ENCODE measurements at regions not wholly inside any gene's neighbourhood (a gene's known extent, or its start where the extent isn't known, plus 50 kb on each side); places are given as distances from the start of the nearest gene placed in this dataset.
A peak's percentile ranks its signal among the peaks of the same experiment; 100 is the strongest.

GRCh38 chr4:151459375-151459774 is 50.4 kb downstream of the FHIP1A start:
- Histone ChIP-seq H3K27me3 (ENCODE audit: control insufficient read depth in 3 of 3, insufficient read depth in 3 of 3, low read length in 3 of 3) (no peaks in the 10 kb centered on the region), H3K4me3 (ENCODE audit: low read length in 3 of 3) (peak overlapping the region in 2 of 3 donors; percentile 8 to 30), H3K27ac (ENCODE audit: low read depth, low read length) (peak overlapping the region; percentile 49), H3K36me3 (ENCODE audit: control insufficient read depth in 3 of 3, insufficient read depth in 3 of 3, low read length in 3 of 3) (no peaks in the 10 kb centered on the region), H3K9ac (ENCODE audit: low read depth in 1 of 3, low read length in 3 of 3) (peak overlapping the region in 2 of 3 donors; percentile 27 to 54), H3K9me3 (ENCODE audit: control insufficient read depth in 3 of 3, low read length in 3 of 3) (no peaks in the 10 kb centered on the region), H3K4me1 (ENCODE audit: control insufficient read depth in 3 of 3, insufficient read depth in 3 of 3, low read length in 3 of 3) (peaks cover 8 to 51% (median 30%) of the 10 kb centered on the region in 3 donors)

GRCh38 chr4:151460434-151460833 is 51.5 kb downstream of the FHIP1A start:
- Histone ChIP-seq H3K27me3 (ENCODE audit: control insufficient read depth in 3 of 3, insufficient read depth in 3 of 3, low read length in 3 of 3) (no peaks in the 10 kb centered on the region), H3K4me1 (ENCODE audit: control insufficient read depth in 3 of 3, insufficient read depth in 3 of 3, low read length in 3 of 3) (peaks cover 8 to 48% (median 30%) of the 10 kb centered on the region in 3 donors), H3K27ac (ENCODE audit: low read depth, low read length) (peak overlapping the region; percentile 16), H3K4me3 (ENCODE audit: low read length in 3 of 3) (no peak overlapping the region), H3K9ac (ENCODE audit: low read depth in 1 of 3, low read length in 3 of 3) (no peak overlapping the region), H3K36me3 (ENCODE audit: control insufficient read depth in 3 of 3, insufficient read depth in 3 of 3, low read length in 3 of 3) (no peaks in the 10 kb centered on the region), H3K9me3 (ENCODE audit: control insufficient read depth in 3 of 3, low read length in 3 of 3) (no peaks in the 10 kb centered on the region)

- H3K4me3 ChIP-seq (ENCODE audit: low read length in 3 of 3), result no peak overlapping the region
- H3K36me3 ChIP-seq (ENCODE audit: control insufficient read depth in 3 of 3, insufficient read depth in 3 of 3, low read length in 3 of 3), result no peaks in the 10 kb centered on the region
- no peaks in the 10 kb centered on the region for H3K27me3 ChIP-seq (ENCODE audit: control insufficient read depth in 3 of 3, insufficient read depth in 3 of 3, low read length in 3 of 3)
- no peak overlapping the region for H3K9ac ChIP-seq (ENCODE audit: low read depth in 1 of 3, low read length in 3 of 3)
- H3K4me1 ChIP-seq (ENCODE audit: control insufficient read depth in 3 of 3, insufficient read depth in 3 of 3, low read length in 3 of 3), result peaks cover 8 to 38% (median 21%) of the 10 kb centered on the region in 3 donors
- no peak overlapping the region for H3K27ac ChIP-seq (ENCODE audit: low read depth, low read length)
- no peaks in the 10 kb centered on the region for H3K9me3 ChIP-seq (ENCODE audit: control insufficient read depth in 3 of 3, low read length in 3 of 3)
Observed at GRCh38 chr4:151462554-151462953, 53.6 kb downstream of the FHIP1A start.

- Histone ChIP-seq H3K36me3 (ENCODE audit: control insufficient read depth in 3 of 3, insufficient read depth in 3 of 3, low read length in 3 of 3) (no peaks in the 10 kb centered on the region), H3K9me3 (ENCODE audit: control insufficient read depth in 3 of 3, low read length in 3 of 3) (no peaks in the 10 kb centered on the region), H3K27me3 (ENCODE audit: control insufficient read depth in 3 of 3, insufficient read depth in 3 of 3, low read length in 3 of 3) (no peaks in the 10 kb centered on the region), H3K27ac (ENCODE audit: low read depth, low read length) (no peak overlapping the region), H3K9ac (ENCODE audit: low read depth in 1 of 3, low read length in 3 of 3) (no peak overlapping the region), H3K4me3 (ENCODE audit: low read length in 3 of 3) (no peak overlapping the region), H3K4me1 (ENCODE audit: control insufficient read depth in 3 of 3, insufficient read depth in 3 of 3, low read length in 3 of 3) (peaks cover 6 to 21% (median 8%) of the 10 kb centered on the region in 3 donors)
Observed at GRCh38 chr4:151468715-151469696, 60.0 kb downstream of the FHIP1A start.

- no peaks in the 10 kb centered on the region for H3K36me3 ChIP-seq (ENCODE audit: control insufficient read depth in 3 of 3, insufficient read depth in 3 of 3, low read length in 3 of 3)
- no peak overlapping the region for H3K27ac ChIP-seq (ENCODE audit: low read depth, low read length)
- peaks cover 6 to 28% (median 6%) of the 10 kb centered on the region in 3 donors for H3K4me1 ChIP-seq (ENCODE audit: control insufficient read depth in 3 of 3, insufficient read depth in 3 of 3, low read length in 3 of 3)
- no peak overlapping the region for H3K4me3 ChIP-seq (ENCODE audit: low read length in 3 of 3)
- H3K27me3 ChIP-seq (ENCODE audit: control insufficient read depth in 3 of 3, insufficient read depth in 3 of 3, low read length in 3 of 3), result no peaks in the 10 kb centered on the region
- no peak overlapping the region for H3K9ac ChIP-seq (ENCODE audit: low read depth in 1 of 3, low read length in 3 of 3)
- H3K9me3 ChIP-seq (ENCODE audit: control insufficient read depth in 3 of 3, low read length in 3 of 3), result no peaks in the 10 kb centered on the region
Observed at GRCh38 chr4:151469970-151470369, 61.0 kb downstream of the FHIP1A start.

GRCh38 chr4:151471728-151472127 is 62.8 kb downstream of the FHIP1A start:
- Histone ChIP-seq H3K4me3 (ENCODE audit: low read length in 3 of 3) (no peak overlapping the region), H3K27ac (ENCODE audit: low read depth, low read length) (peak overlapping the region; percentile 32)

GRCh38 chr4:151472297-151472696 is 63.3 kb downstream of the FHIP1A start:
- Histone ChIP-seq H3K27me3 (ENCODE audit: control insufficient read depth in 3 of 3, insufficient read depth in 3 of 3, low read length in 3 of 3) (no peaks in the 10 kb centered on the region), H3K9ac (ENCODE audit: low read depth in 1 of 3, low read length in 3 of 3) (no peak overlapping the region), H3K36me3 (ENCODE audit: control insufficient read depth in 3 of 3, insufficient read depth in 3 of 3, low read length in 3 of 3) (no peaks in the 10 kb centered on the region), H3K4me3 (ENCODE audit: low read length in 3 of 3) (no peak overlapping the region), H3K27ac (ENCODE audit: low read depth, low read length) (peak overlapping the region; percentile 32), H3K9me3 (ENCODE audit: control insufficient read depth in 3 of 3, low read length in 3 of 3) (no peaks in the 10 kb centered on the region), H3K4me1 (ENCODE audit: control insufficient read depth in 3 of 3, insufficient read depth in 3 of 3, low read length in 3 of 3) (peaks cover 10 to 33% (median 12%) of the 10 kb centered on the region in 3 donors)

More at GRCh38 chr4:151471728-151472127, 62.8 kb downstream of the FHIP1A start:
- Histone ChIP-seq H3K4me1 (ENCODE audit: control insufficient read depth in 3 of 3, insufficient read depth in 3 of 3, low read length in 3 of 3) (peaks cover 10 to 33% (median 12%) of the 10 kb centered on the region in 3 donors), H3K36me3 (ENCODE audit: control insufficient read depth in 3 of 3, insufficient read depth in 3 of 3, low read length in 3 of 3) (no peaks in the 10 kb centered on the region), H3K9ac (ENCODE audit: low read depth in 1 of 3, low read length in 3 of 3) (no peak overlapping the region), H3K27me3 (ENCODE audit: control insufficient read depth in 3 of 3, insufficient read depth in 3 of 3, low read length in 3 of 3) (no peaks in the 10 kb centered on the region), H3K9me3 (ENCODE audit: control insufficient read depth in 3 of 3, low read length in 3 of 3) (no peaks in the 10 kb centered on the region)

- Histone ChIP-seq H3K27ac (ENCODE audit: low read depth, low read length) (peak overlapping the region; percentile 32), H3K27me3 (ENCODE audit: control insufficient read depth in 3 of 3, insufficient read depth in 3 of 3, low read length in 3 of 3) (no peaks in the 10 kb centered on the region), H3K9me3 (ENCODE audit: control insufficient read depth in 3 of 3, low read length in 3 of 3) (no peaks in the 10 kb centered on the region), H3K9ac (ENCODE audit: low read depth in 1 of 3, low read length in 3 of 3) (no peak overlapping the region), H3K4me3 (ENCODE audit: low read length in 3 of 3) (no peak overlapping the region), H3K4me1 (ENCODE audit: control insufficient read depth in 3 of 3, insufficient read depth in 3 of 3, low read length in 3 of 3) (peaks cover 10 to 33% (median 12%) of the 10 kb centered on the region in 3 donors), H3K36me3 (ENCODE audit: control insufficient read depth in 3 of 3, insufficient read depth in 3 of 3, low read length in 3 of 3) (no peaks in the 10 kb centered on the region)
Observed at GRCh38 chr4:151472711-151473110, 63.7 kb downstream of the FHIP1A start.

- Histone ChIP-seq H3K4me1 (ENCODE audit: control insufficient read depth in 3 of 3, insufficient read depth in 3 of 3, low read length in 3 of 3) (peaks cover 10 to 30% (median 12%) of the 10 kb centered on the region in 3 donors), H3K27ac (ENCODE audit: low read depth, low read length) (peak overlapping the region; percentile 26), H3K36me3 (ENCODE audit: control insufficient read depth in 3 of 3, insufficient read depth in 3 of 3, low read length in 3 of 3) (no peaks in the 10 kb centered on the region), H3K9ac (ENCODE audit: low read depth in 1 of 3, low read length in 3 of 3) (peak overlapping the region in 2 of 3 donors; percentile 16), H3K27me3 (ENCODE audit: control insufficient read depth in 3 of 3, insufficient read depth in 3 of 3, low read length in 3 of 3) (no peaks in the 10 kb centered on the region), H3K9me3 (ENCODE audit: control insufficient read depth in 3 of 3, low read length in 3 of 3) (no peaks in the 10 kb centered on the region), H3K4me3 (ENCODE audit: low read length in 3 of 3) (no peak overlapping the region)
Observed at GRCh38 chr4:151473521-151474097, 64.6 kb downstream of the FHIP1A start.
